ENCODE measurements at regions not wholly inside any gene's neighbourhood (a gene's known extent, or its start where the extent isn't known, plus 50 kb on each side); places are given as distances from the start of the nearest gene placed in this dataset.
"Not testable (repeated sequence)": the region's sequence is repeated elsewhere in the genome, so short reads cannot be mapped to it uniquely, and the experiment has no call there.

GRCh38 chr6:94227741-94228140 lies 808.4 kb upstream of the EPHA7 start:
- DNase-seq (ENCODE audit: low read depth): no peak

- no peak for DNase-seq (ENCODE audit: low read depth)
Measured at GRCh38 chr6:94217836-94218235, 798.5 kb upstream of the EPHA7 start.

GRCh38 chr6:94215552-94215951 lies 796.2 kb upstream of the EPHA7 start:
- DNase-seq (ENCODE audit: low read depth): no peak

GRCh38 chr6:94213226-94213625 lies 793.9 kb upstream of the EPHA7 start:
- DNase-seq (ENCODE audit: low read depth): no peak

GRCh38 chr6:94196891-94197290 lies 777.5 kb upstream of the EPHA7 start:
- no peak for DNase-seq (ENCODE audit: low read depth)

GRCh38 chr6:94190030-94190429 lies 770.7 kb upstream of the EPHA7 start:
- no peak for DNase-seq (ENCODE audit: low read depth)

GRCh38 chr6:94184666-94185464 lies 765.5 kb upstream of the EPHA7 start:
- no peak for DNase-seq (ENCODE audit: low read depth)

DNA sequence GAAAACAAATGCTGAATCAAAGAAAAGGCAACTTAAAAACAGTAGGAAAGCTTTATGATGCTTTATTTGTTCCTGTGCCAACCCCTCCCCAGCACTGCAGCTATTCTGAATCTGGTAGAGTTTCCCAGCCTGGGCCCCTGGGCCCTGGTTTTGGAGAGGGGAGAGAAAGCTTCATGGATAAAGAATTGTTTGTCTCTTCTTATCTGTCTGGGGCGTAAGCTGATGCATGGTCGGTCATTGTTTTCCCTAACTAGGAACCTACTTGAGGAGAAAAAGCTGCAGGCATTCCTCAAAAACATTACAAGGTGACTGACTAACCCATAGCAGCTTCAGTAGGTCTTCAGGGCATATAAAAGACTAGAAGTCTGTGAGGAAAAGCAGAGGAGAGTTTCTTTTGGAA lies 758.1 kb upstream of the EPHA7 start:
- DNase-seq (ENCODE audit: low read depth): no peak

GRCh38 chr6:94175465-94175864 lies 756.1 kb upstream of the EPHA7 start:
- DNase-seq (ENCODE audit: low read depth): no peak

- DNase-seq (ENCODE audit: low read depth): no peak
Measured at GRCh38 chr6:94163877-94164276, 744.5 kb upstream of the EPHA7 start.

- DNase-seq (ENCODE audit: low read depth): no peak
Measured at GRCh38 chr6:94150886-94151285, 731.5 kb upstream of the EPHA7 start.

DNA sequence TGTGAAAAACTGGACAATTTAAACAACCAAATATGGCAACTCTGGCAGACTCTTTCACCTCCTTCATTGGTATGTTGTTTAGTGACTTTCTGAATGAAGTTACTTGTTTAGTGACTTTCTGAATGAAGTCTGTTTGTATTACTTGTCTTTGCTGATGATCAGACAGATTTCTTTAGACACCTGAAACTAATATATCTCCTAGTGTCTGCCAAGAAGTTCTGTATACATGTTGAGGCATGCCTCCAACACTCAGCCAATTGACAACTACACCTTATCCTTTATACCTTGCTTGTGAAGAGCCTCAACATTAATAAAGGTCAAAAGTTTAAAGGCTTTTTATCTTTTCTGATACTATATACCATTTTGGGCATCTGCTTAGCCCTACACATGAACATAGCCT lies 725.4 kb upstream of the EPHA7 start:
- no peak for DNase-seq (ENCODE audit: low read depth)

GRCh38 chr6:94137178-94137577 lies 717.8 kb upstream of the EPHA7 start:
- DNase-seq (ENCODE audit: low read depth): not testable (repeated sequence)

GRCh38 chr6:94133106-94133505 lies 713.7 kb upstream of the EPHA7 start:
- DNase-seq (ENCODE audit: low read depth): no peak

DNA sequence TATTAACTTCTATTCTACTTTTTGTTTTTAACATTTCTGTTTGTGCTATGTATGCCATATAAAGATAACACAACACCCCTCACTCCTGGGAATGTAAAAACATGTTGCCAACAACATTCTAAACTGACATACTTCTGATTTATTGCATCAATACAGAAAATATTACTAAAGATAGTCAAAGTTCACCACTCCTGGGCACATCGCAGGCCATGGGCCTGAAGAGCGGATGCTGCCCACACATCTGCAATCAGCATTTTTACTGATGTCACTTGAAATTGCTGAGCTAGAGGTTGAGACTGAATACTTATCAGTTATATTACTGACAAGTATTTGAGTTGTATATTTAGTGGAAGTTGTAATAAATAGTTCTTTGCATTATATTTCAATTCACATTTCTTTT lies 711.9 kb upstream of the EPHA7 start:
- no peak for DNase-seq (ENCODE audit: low read depth)

DNA sequence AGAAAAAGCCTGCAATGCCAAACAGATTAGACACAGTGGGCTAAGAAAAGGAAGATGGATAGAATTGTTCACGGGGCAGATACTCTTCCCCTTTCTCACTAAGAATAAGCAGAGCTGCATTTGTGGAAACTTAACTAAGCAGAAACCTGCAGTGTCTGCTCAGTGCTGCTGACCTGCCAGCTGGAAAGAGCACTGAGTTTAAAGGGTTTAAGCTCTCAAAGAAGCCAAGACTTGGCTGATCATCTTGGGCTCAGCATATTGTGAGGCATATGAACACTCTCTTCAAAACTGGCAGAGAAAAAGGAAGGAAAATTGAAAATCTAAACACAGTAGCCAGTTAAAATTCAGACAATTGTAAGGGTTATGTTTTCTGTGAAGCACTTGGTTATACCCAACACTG lies 711.1 kb upstream of the EPHA7 start:
- DNase-seq (ENCODE audit: low read depth): no peak

DNA sequence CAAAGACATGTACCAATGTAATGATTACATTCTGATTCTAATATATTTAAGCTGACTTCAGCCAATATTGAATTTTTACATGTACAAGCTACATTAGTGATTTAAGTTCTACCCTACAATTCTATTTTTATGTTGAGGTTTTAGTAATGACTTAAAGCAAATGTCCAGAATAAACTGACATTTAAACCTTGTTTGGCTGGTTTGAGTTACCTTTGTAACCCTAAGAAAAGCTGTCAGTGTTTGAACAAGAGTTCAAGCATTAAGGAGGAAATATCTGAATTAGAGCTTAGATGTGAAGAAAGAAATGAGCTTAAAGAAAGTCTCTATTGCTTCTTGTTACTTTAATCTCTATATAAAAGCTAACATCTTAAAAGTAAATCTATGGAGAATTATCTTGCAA lies 710.6 kb upstream of the EPHA7 start:
- DNase-seq (ENCODE audit: low read depth): no peak

DNA sequence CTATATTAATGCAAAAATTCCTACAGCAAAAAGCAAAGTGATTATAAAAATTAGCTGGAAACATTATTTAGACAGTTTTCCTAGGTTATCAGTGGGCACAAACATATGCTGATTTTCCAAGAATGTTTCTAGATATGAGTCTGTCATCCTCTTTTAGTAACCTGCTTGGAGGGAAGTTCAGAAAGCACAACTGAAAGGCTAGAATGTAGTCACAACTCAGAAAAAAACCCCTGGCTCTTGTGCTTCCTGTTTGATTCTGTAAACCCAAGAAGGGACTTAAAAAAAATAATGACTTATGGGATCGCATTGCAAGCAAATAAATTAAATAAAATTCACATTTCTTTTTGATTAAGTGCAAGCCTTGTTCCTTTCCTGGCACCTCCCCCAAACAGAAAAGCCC lies 708.4 kb upstream of the EPHA7 start:
- DNase-seq (ENCODE audit: low read depth): no peak

GRCh38 chr6:94124333-94124732 lies 705.0 kb upstream of the EPHA7 start:
- DNase-seq (ENCODE audit: low read depth): no peak

- DNase-seq (ENCODE audit: low read depth): no peak
Measured at GRCh38 chr6:94121094-94121493, 701.7 kb upstream of the EPHA7 start.

GRCh38 chr6:94099072-94099471 lies 679.7 kb upstream of the EPHA7 start:
- DNase-seq (ENCODE audit: low read depth): no peak

- DNase-seq (ENCODE audit: low read depth): no peak
Measured at GRCh38 chr6:94095961-94096360, 676.6 kb upstream of the EPHA7 start.

DNA sequence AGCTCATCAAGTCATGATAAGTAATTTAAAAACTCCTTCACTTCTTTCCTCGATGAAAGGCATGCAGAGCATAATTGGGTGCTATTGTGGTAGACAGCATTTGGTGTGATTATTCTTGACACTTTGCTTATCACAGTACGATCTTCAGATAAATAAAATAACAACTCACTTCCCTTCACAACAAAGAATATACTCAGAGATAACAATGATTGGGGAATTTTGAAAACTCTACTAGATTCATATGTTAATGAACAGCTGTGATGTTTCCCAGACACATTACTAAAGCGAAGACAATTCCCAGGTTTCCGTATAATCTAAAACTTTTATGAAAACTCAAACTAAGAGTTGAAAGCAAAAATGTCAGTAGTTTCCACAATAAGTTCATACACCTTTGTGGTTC lies 670.6 kb upstream of the EPHA7 start:
- DNase-seq (ENCODE audit: low read depth): no peak

- no peak for DNase-seq (ENCODE audit: low read depth)
Measured at GRCh38 chr6:94088870-94089269, 669.5 kb upstream of the EPHA7 start.

Measured in CMK (cell line).